ENCODE measurements at regions not wholly inside any gene's neighbourhood (a gene's known extent, or its start where the extent isn't known, plus 50 kb on each side); places are given as distances from the start of the nearest gene placed in this dataset.

DNA sequence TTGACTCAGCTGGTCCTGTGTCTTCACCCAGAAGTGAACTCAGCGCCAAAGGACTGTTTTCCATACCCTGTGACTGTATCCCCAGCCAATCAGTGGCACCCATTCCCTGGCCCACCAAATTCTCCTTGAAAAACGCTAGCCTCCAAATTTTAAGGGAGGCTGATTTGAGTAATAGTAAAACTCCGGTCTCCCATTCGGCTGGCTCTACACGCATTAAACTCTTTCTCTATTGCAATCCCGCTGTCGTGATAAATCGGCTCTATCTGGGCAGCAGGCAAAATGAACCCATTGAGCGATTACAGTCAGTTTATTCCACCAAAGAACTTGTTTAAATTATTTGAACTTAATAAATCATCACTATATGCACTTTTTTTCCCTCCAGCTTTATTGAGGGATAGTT lies 55.9 kb upstream of the PPP1R26 start:
- Histone ChIP-seq H3K27ac (ENCODE audit: insufficient read depth, low read length, poor library complexity, severe bottlenecking) (no peak overlapping the region), H3K9me3 (ENCODE audit: control insufficient read depth in 2 of 2, low read length in 2 of 2) (peaks cover 0 to 5% of the 10 kb centered on the region in 2 experiments), H3K4me3 (ENCODE audit: low read depth, low read length) (no peak overlapping the region), H3K4me1 (ENCODE audit: control insufficient read depth, insufficient read depth, low read length, poor library complexity, severe bottlenecking) (no peaks in the 10 kb centered on the region), H3K36me3 (ENCODE audit: control insufficient read depth, insufficient read depth, low read length) (no peaks in the 10 kb centered on the region), H3K27me3 (ENCODE audit: control insufficient read depth, insufficient read depth, low read length) (peaks cover 2% of the 10 kb centered on the region)
- Mint-ChIP-seq H3K9me3 (peaks cover 0 to 11% (median 6%) of the 10 kb centered on the region in 7 donors), H3K4me3 (no peak overlapping the region), H3K4me1 (no peaks in the 10 kb centered on the region), H3K27ac (no peak overlapping the region), H3K27me3 (peaks cover 14% of the 10 kb centered on the region), H3K36me3 (no peaks in the 10 kb centered on the region)
- ATAC-seq (ENCODE audit: low read depth in 2 of 2) (no peak), DNase-seq (no peak)
